ENCODE measurements at regions not wholly inside any gene's neighbourhood (a gene's known extent, or its start where the extent isn't known, plus 50 kb on each side); places are given as distances from the start of the nearest gene placed in this dataset.
"Not testable (repeated sequence)": the region's sequence is repeated elsewhere in the genome, so short reads cannot be mapped to it uniquely, and the experiment has no call there.

DNA sequence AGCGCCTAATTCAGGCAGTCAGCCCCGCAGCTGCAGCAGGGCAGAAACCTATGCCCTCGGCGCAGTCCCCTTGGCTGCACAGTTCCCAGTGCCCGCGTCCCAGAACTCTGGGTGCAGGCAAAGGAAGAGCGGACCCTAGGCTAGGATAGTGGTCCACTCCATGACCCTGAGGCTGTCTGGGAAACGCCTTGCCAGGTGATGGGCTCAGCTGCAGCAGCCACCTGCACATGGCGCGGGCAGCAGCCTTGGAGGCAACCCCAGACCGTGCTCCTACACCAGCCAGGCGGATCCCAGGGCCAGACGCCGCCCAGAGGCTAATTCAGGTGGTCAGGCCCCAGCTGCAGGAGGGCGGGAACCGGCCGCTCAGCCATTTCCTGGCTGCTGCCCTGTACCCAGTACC, 83.0 kb downstream of the POTEC start:
- not testable (repeated sequence) for DNase-seq

- not testable (repeated sequence) for DNase-seq
Measured at GRCh38 chr18:14459826-14460225, 83.6 kb downstream of the POTEC start.

GRCh38 chr18:14458009-14458945, 85.1 kb downstream of the POTEC start:
- DNase-seq: not testable (repeated sequence)

- not testable (repeated sequence) for DNase-seq
Measured at GRCh38 chr18:14450637-14451009, 92.8 kb downstream of the POTEC start.

GRCh38 chr18:14449995-14450636, 93.3 kb downstream of the POTEC start:
- peak; percentile 31 for DNase-seq

DNA sequence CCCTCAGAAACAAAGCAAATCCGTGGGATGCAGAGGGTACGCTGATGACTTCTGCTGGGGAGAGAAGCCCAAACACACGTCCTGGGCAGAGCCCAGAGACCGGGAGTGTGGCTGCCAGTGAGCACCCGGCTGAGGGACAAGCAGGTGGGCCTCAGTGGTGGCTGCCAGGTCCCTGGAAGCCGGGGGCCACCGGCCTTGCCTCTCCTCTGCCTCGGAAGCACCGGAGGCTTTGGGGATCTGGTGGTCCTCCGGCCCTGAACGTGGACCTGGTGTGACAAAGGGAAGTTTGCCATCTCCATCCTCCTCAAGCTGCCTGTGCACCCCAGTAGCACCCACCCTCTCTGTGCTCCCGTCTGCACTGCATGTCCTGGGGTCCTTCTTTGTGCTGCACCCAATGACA, 94.3 kb downstream of the POTEC start:
- DNase-seq: not testable (repeated sequence)

DNA sequence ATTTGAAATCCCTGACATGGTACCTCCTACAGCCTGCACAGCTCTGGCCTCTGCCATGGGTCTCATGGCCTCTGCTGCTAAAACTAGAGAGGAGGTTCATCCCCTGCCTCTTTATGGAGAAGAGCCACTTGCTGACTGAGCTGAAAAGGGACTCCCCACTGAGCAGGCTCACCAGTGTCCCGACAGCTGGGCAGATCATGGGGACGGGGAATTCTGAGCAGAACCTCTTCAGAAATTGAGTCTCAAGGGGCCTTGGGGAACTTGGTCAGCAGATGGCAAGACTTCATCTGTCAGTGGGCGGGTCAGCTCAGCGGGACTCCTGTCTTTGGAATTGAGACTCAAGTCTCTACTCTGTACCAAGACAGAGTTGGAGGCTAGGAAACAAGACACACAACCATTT, 95.7 kb downstream of the POTEC start:
- DNase-seq: not testable (repeated sequence)

DNA sequence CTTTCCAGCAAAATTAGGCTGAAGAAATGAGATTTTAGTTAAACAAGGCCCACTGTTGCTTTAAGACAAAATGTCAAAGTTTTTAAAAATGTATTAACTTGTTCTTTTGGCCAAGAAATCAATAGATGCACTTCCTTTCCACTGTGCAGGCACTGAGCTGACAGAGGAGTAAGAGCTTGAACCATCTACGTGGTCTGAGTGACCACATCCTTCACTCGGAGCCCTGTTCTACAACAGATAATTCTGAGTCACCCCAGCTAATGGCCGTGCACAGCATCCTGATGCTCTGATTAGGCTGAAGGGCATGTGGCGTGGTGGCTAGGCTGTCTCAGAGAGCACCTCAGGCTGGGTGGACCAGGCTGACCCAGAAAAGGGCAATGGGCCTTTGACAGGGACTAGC, 107.9 kb downstream of the POTEC start:
- not testable (repeated sequence) for DNase-seq

GRCh38 chr18:14432371-14432770, 111.0 kb downstream of the POTEC start:
- not testable (repeated sequence) for DNase-seq

DNA sequence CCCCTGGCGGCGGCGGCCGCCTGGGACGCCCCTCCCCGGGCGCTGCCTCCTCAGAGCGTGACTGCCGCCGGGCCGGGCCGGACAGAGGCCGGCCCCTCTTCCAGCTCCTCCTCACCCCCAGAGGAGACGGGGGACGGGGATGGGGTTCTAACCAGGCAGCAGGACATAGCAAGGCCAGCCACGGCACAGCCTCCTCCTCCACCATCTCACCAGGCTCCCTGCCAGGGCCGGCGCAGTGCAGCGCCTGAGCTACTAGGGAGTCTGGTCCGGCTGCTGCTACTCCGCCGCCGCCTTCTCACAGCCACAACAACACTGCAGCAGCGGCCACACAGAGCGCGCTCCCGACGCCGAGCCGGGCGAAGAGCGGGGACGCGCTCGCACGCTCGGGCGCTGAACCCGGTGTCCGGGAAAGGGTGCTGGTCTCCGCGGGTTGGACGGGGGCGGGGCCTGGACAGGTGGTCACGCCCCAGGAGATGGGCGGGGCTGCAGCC, 112.3 kb downstream of the POTEC start:
- peak; percentile 45 for DNase-seq

GRCh38 chr18:14415806-14416205, 127.6 kb downstream of the POTEC start:
- DNase-seq: not testable (repeated sequence)

DNA sequence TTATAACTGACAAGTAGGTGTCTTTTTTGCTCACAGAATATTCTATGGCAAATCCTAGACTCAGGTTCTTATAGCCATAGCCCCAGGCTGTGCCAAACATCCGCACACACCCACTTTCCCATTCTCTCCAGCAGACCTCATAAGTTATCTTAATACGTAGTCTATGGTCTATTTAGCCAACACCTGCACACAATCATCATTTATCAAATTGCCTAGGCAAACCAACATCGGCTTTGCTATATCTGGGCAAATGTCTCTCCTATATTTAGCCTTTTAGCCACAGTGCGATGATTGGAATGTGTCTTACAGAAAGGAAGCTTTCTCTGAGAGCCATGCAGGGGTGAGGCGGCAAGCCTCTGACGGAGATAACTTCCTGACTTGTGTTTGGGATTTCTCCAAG, 128.0 kb downstream of the POTEC start:
- DNase-seq: not testable (repeated sequence)

- DNase-seq: not testable (repeated sequence)
Measured at GRCh38 chr18:14395533-14395932, 147.9 kb downstream of the POTEC start.

- not testable (repeated sequence) for DNase-seq
Measured at GRCh38 chr18:14393563-14394103, 149.8 kb downstream of the POTEC start.

- peak; percentile 21 for DNase-seq
Measured at GRCh38 chr18:14392604-14393003, 150.8 kb downstream of the POTEC start.

DNA sequence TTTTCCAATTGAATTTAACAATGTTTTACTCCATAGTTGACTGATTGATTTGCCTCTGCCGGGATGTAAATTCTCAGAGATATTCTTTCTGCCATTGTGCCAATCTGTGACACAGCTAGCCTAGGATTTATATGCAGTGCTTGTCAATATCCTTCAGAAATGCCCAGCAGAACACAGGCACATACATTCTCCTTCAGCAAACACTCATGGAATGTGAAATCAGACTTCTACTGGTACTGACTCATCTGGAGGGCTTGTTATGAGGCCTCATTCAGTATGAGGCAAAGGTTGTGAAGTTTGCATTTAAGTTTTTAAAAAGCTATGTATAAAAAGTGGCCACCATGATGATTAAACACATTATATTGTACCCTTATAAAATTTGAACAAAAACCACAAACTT, 158.4 kb downstream of the POTEC start:
- DNase-seq: not testable (repeated sequence)

DNA sequence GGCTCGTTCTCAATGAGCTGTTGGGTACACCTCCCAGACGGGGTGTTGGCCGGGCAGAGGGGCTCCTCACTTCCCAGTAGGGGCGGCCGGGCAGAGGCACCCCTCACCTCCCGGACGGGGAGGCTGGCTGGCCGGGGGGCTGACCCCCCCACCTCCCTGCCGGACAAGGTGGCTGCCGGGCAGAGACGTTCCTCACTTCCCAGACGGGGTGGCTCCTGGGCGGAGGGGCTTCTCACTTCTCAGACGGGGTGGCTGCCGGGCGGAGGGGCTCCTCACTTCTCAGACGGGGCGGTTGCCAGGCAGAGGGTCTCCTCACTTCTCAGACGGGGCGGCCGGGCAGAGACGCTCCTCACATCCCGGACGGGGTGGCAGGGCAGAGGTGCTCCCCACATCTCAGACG, 160.7 kb downstream of the POTEC start:
- not testable (repeated sequence) for DNase-seq

- not testable (repeated sequence) for DNase-seq
Measured at GRCh38 chr18:14379489-14379888, 163.9 kb downstream of the POTEC start.

DNA sequence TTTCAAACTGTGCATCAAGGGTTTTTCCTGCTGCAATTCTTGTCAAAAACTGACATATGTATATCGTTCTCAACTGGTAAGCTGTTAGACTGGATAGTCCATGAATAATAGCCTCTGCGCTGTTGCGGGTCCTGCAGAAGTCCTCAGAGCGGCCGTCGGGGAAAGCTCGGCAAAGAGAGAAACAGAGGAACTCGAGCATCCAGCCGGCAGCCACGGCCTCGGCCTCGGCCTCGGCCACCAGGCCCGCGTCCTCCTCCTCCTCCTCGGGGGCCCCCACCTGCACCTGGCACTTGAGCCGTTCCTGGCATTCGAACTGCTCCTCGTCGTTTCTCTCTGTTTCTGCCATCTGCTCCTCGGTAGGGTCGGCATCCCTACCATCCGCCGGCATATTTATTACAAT, 165.0 kb downstream of the POTEC start:
- not testable (repeated sequence) for DNase-seq

GRCh38 chr18:14361346-14361745, 182.1 kb downstream of the POTEC start:
- not testable (repeated sequence) for DNase-seq

DNA sequence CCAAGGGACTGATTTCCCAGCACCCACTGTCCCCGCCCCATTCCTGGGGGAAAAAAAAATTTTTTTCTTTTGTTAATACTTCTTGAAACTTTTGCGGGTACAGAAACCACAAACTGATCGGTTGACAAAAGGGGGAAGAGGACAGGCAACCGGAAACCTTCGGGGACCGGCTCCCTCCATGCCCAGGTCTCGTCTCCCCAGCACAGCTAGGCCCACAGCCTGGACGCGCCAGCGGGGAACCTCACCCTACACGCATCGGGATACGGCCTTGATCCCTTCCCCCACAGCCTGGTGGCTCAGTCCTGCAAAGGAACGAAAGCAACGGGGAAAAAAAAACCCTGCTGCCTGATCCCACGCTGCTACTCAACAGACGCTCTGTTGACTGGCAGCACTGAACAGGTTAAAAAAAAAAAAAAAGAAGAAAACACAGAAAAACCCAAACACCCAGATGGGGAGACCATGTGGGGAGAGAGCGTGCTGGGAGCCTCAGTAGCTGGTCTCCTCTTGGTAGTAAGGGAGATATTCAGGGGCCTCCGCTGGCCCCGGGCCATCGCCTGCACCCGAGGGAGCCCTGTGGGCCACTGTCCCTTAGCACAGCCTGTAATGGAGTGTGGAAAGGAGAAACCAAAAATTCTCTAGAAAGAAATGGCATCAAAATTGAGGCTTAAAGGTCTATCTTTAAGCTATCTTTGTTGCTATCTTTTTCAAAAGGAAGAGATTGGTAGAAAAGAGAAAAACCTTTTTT, 185.7 kb downstream of the POTEC start:
- not testable (repeated sequence) for DNase-seq

GRCh38 chr18:14342170-14342569, 201.2 kb downstream of the POTEC start:
- not testable (repeated sequence) for DNase-seq

DNA sequence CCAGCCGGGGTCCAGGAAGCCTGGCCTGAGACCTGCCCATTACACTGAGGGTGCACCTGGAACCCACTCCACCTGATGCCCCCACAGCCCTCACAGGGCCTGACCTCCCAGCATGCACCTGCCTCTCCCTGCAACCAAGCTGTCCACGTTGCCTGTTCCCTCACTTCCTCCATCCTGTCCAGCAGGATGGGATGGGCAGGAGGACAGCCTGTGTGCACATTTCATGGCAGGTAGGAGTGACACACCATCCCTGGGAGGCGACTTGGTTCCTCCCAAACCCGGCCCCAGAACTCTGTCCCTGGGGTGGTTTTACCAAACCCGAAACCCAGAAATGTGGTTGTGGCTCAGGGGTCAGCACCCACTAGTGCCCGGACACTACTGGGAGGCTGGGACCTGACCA, 203.8 kb upstream of the ZNF519 start:
- not testable (repeated sequence) for DNase-seq

Measured in left hindlimb (tissue), 1 donor.